Dedifferentiated amniotic fluid mesenchymal stem cell (primary cell): ENCODE measurements at regions not wholly inside any gene's neighbourhood (a gene's known extent, or its start where the extent isn't known, plus 50 kb on each side); places are given as distances from the start of the nearest gene placed in this dataset.

Source experiments
- DNase-seq: peaks from one replicate; pipeline ENCODE4 v3.0.0-alpha.2; 2016; ENCODE audit errors: extremely low spot score

- no peak for DNase-seq
Measured at GRCh38 chr2:129058981-129059380, 740.3 kb upstream of the HS6ST1 start.

- no peak for DNase-seq
Measured at GRCh38 chr2:129059476-129059875, 740.8 kb upstream of the HS6ST1 start.

GRCh38 chr2:129061069-129061768 is 742.6 kb upstream of the HS6ST1 start:
- DNase-seq, result no peak

GRCh38 chr2:129061769-129062121 is 743.1 kb upstream of the HS6ST1 start:
- no peak for DNase-seq

- no peak for DNase-seq
Measured at GRCh38 chr2:129062146-129062912, 743.7 kb upstream of the HS6ST1 start.

- DNase-seq, result no peak
Measured at GRCh38 chr2:129067070-129067469, 748.4 kb upstream of the HS6ST1 start.

- no peak for DNase-seq
Measured at GRCh38 chr2:129067953-129068352, 749.3 kb upstream of the HS6ST1 start.

- no peak for DNase-seq
Measured at GRCh38 chr2:129068543-129068942, 749.9 kb upstream of the HS6ST1 start.

- no peak for DNase-seq
Measured at GRCh38 chr2:129069875-129070594, 751.4 kb upstream of the HS6ST1 start.

- no peak for DNase-seq
Measured at GRCh38 chr2:129070663-129071062, 752.0 kb upstream of the HS6ST1 start.

GRCh38 chr2:129071531-129071930 is 752.9 kb upstream of the HS6ST1 start:
- DNase-seq, result no peak

- DNase-seq, result no peak
Measured at GRCh38 chr2:129074298-129074920, 755.7 kb upstream of the HS6ST1 start.

GRCh38 chr2:129078548-129078947 is 759.9 kb upstream of the HS6ST1 start:
- no peak for DNase-seq

- no peak for DNase-seq
Measured at GRCh38 chr2:129080715-129081476, 762.2 kb upstream of the HS6ST1 start.

- DNase-seq, result no peak
Measured at GRCh38 chr2:129085386-129085785, 766.7 kb upstream of the HS6ST1 start.

- no peak for DNase-seq
Measured at GRCh38 chr2:129087133-129087813, 768.6 kb upstream of the HS6ST1 start.

- DNase-seq, result no peak
Measured at GRCh38 chr2:129091620-129092019, 773.0 kb upstream of the HS6ST1 start.

- DNase-seq, result no peak
Measured at GRCh38 chr2:129092956-129093355, 774.3 kb upstream of the HS6ST1 start.

GRCh38 chr2:129101186-129101585 is 782.5 kb upstream of the HS6ST1 start:
- DNase-seq, result no peak

GRCh38 chr2:129103936-129104878 is 785.5 kb upstream of the HS6ST1 start:
- no peak for DNase-seq
